ENCODE measurements at regions not wholly inside any gene's neighbourhood (a gene's known extent, or its start where the extent isn't known, plus 50 kb on each side); places are given as distances from the start of the nearest gene placed in this dataset.
"Not testable (repeated sequence)": the region's sequence is repeated elsewhere in the genome, so short reads cannot be mapped to it uniquely, and the experiment has no call there.

DNA sequence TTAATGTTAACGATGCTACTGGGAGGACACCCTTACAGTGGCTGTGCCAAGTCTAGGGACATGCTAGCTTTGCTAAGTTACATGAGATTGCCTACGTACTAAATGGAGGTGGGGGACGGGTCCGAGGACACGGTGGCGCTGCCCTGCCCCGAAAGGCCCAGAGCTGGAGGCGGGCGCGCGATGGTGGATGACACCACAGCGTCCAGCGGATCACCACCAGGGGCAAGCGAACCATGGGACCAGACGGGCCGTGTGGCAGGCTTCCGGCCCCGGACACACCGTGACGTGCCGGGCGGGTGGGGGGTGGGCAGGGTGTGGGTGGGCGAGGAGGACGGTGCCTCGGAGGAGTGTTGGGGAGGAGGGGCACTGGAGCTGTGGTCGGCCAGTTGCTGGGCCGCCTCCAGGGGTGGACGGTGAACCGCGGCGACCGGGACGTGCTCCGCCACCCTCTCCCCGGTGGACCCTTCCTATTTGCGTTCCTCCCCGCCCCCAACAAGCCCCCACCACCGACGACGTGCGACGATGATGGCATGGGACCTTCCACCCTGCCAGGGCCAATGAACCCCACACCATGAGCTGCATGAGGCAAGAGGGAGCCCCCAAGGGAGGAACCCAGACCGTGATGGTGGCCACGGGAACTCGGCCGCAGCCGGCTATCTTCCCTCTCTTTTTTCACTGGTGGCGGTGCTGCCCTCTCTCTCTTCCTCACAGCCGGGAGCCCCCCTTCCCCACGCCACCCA is 773.3 kb upstream of the DEFB115 start:
- no peak for DNase-seq (ENCODE audit: low spot score)

DNA sequence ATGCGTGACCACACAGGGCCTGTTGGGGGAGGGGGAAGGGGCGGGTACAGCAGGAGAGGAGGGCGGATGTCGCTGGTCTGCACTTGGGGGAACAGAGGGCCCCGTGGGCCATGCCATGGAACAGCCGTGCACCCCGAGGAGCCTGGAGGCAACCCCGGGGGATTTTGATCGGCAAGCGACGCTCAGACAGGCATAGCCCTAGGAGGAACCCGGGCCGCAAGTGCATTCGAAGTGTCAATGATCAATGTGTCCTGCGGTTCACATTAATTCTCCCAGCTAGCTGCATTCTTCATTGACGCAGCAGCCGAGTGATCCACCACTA is 772.8 kb upstream of the DEFB115 start:
- DNase-seq (ENCODE audit: low spot score) = no peak

GRCh38 chr20:30485331-30486102 is 771.9 kb upstream of the DEFB115 start:
- DNase-seq (ENCODE audit: low spot score) = no peak

DNA sequence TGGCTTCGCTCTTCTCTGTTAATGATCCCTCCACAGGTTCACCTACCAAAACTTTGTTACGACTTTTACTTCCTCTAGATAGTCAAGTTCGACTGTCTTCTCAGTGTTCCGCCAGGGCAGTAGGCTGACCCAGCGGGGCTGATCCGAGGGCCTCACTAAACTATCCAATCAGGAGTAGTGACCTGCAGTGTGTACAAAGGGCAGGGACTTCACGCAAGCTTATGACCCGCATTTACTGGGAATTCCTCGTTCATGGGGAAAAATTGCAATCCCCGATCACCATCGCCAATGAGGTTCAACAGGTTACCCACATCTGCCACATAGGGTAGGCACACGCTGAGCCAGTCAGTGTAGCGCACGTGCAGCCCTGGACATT is 771.4 kb upstream of the DEFB115 start:
- DNase-seq (ENCODE audit: low spot score) = no peak

DNA sequence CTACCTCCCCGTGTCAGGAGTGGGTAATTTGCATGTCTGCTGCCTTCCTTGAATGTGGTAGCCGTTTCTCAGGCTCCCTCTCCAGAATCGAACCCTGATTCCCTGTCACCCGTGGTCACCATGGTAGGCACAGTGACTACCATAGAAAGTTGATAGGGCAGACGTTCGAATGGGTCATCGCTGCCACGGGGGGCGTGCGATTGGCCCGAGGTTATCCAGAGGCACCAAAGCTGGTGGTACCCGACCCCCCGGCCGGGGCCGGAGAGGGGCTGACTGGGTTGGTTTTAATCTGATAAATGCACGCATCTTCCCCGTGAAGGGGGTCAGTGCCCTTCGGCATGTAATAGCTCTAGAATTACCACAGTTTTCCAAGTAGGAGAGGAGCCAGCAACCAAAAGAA is 770.0 kb upstream of the DEFB115 start:
- DNase-seq (ENCODE audit: low spot score) = not testable (repeated sequence)

GRCh38 chr20:30487947-30488926 is 769.2 kb upstream of the DEFB115 start:
- DNase-seq (ENCODE audit: low spot score) = no peak

DNA sequence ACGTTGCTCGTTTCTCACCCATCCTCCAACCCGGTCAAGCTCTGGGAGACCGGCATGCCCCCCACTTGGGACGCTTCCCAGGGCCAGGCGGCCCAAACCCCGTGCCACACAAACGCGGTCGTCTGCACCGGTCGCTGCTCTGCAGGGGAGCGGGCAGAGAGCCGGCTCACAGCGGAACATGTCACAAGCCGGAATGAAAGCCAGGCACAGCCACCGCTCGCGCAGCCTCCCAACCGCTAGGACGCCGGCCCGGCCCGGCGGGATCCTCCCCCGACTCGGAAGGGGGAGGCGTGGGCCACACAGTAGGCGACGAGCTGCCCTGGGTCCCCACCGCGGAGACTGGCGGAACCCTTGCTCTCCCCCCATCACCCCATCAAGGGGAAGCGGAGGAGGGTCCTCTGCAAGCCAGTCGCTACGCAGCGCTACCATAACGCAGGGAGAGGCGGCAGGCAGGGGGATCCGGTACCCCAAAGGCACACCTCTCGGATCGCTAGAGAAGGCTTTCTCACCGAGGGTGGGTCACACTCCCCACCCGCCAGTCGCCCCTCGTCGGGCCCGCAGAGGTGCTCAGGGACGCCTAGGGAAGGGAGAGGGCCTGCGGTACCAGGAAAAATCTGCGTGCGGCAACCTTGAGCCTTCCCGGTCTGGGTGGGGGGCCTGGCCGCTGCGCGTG is 768.4 kb upstream of the DEFB115 start:
- no peak for DNase-seq (ENCODE audit: low spot score)

DNA sequence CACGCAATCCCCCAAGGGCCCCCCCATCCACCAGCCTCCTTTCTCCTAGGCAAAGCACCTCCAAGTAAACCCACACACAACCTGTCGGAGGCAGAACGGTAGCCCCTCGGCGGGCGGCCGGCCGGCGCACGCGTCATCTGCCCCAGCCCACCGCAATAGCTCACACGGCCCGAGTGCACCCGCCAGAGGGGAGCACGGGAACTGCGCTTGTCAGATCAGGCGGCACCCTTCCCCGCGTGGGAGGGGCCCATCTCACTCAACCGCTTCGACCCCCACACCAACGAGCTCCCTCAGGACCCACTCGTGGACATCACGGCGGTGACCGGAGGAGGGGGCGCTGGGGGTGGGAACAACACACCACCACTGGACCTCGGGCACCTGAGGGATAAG is 767.9 kb upstream of the DEFB115 start:
- DNase-seq (ENCODE audit: low spot score) = no peak

- no peak for DNase-seq (ENCODE audit: low spot score)
These were observed 766.4 kb upstream of the DEFB115 start for GRCh38 chr20:30491016-30491415.

- not testable (repeated sequence) for DNase-seq (ENCODE audit: low spot score)
These were observed 760.8 kb upstream of the DEFB115 start for GRCh38 chr20:30496656-30497055.

- not testable (repeated sequence) for DNase-seq (ENCODE audit: low spot score)
These were observed 760.3 kb upstream of the DEFB115 start for GRCh38 chr20:30497191-30497590.

DNA sequence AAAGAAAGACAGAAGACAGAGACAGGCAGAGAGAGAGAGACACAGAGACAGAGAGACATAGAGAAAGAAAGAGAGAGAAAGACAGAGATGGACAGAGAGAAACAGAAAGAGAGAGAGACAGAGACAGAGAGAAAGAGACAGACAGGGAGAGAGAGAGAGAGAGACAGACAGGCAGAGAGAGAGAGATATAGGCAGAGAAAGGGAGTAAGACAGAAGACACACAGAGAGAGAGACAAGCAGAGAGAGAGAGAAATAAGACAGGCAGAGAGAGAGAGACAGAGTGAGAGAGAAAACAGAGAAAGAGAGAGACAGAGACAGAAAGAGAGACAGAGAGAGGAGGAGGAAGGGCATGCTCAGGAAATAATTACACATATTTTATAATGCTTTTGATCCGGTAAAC is 758.3 kb upstream of the DEFB115 start:
- DNase-seq (ENCODE audit: low spot score) = no peak

- DNase-seq (ENCODE audit: low spot score) = not testable (repeated sequence)
These were observed 757.6 kb upstream of the DEFB115 start for GRCh38 chr20:30499716-30500446.

DNA sequence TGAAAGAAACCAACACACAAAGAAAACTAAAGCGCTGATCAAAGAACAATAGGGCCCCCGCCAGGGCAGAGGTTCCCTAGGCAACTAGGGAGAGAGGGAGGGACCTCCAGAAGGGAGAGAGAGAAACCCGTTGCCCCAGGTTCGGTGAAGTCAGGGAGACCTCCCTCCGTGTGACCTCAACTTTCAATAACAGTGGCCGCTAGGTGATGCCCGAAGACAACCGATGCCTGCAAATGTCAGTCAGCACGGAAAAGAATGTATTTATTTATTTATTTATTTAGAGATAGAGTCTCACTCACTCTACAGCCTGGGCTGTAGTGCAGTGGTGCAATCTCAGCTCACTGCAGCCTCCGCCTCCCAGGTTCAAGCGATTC is 757.0 kb upstream of the DEFB115 start:
- not testable (repeated sequence) for DNase-seq (ENCODE audit: low spot score)

- DNase-seq (ENCODE audit: low spot score) = no peak
These were observed 756.5 kb upstream of the DEFB115 start for GRCh38 chr20:30500829-30501440.

- no peak for DNase-seq (ENCODE audit: low spot score)
These were observed 754.8 kb upstream of the DEFB115 start for GRCh38 chr20:30502670-30503069.

GRCh38 chr20:30503204-30503603 is 754.3 kb upstream of the DEFB115 start:
- DNase-seq (ENCODE audit: low spot score) = not testable (repeated sequence)

- DNase-seq (ENCODE audit: low spot score) = no peak
These were observed 753.4 kb upstream of the DEFB115 start for GRCh38 chr20:30503992-30504570.

GRCh38 chr20:30505566-30505965 is 751.9 kb upstream of the DEFB115 start:
- no peak for DNase-seq (ENCODE audit: low spot score)

GRCh38 chr20:30506100-30506499 is 751.4 kb upstream of the DEFB115 start:
- DNase-seq (ENCODE audit: low spot score) = no peak
